OCI-LY7 (cell line): ENCODE measurements at regions not wholly inside any gene's neighbourhood (a gene's known extent, or its start where the extent isn't known, plus 50 kb on each side); places are given as distances from the start of the nearest gene placed in this dataset.

Source experiments
- CTCF ChIP-seq: fragments of 200-600 bp; sonication (generic); conservative IDR thresholded peaks from 2 replicates; pipeline ENCODE4 v1.5.1; 2014; ENCODE audit warnings: mild to moderate bottlenecking, antibody characterized with exemption, low read length, moderate library complexity, mixed read lengths
- EZH2phosphoT487 ChIP-seq: fragments of 200-600 bp; sonication (generic); IDR thresholded peaks from 2 replicates; pipeline ENCODE4 v1.6.1; 2018; ENCODE audit warnings: low read depth, borderline replicate concordance, mild to moderate bottlenecking, mixed run types, antibody characterized with exemption, low read length, moderate library complexity, mixed read lengths

- TF ChIP-seq CTCF (no peak), EZH2phosphoT487 (no peak)
Measured at GRCh38 chr7:33706186-33706585, 199.2 kb upstream of the BMPER start.
